Ishikawa (cell line): ENCODE measurements at regions not wholly inside any gene's neighbourhood (a gene's known extent, or its start where the extent isn't known, plus 50 kb on each side); places are given as distances from the start of the nearest gene placed in this dataset.

Experiments
- CEBPB ChIP-seq: IDR thresholded peaks from 2 replicates; pipeline ENCODE4 v1.6.1; 2012
- CREB1 ChIP-seq: IDR thresholded peaks from 2 replicates; pipeline ENCODE4 v1.6.1; 2012; ENCODE audit warnings: low read depth
- EGR1 ChIP-seq: IDR thresholded peaks from 2 replicates; pipeline ENCODE4 v1.6.1; 2012
- EP300 ChIP-seq: IDR thresholded peaks from 2 replicates; pipeline ENCODE4 v1.6.1; 2012; ENCODE audit warnings: borderline replicate concordance
- FOXM1 ChIP-seq: IDR thresholded peaks from 2 replicates; pipeline ENCODE4 v1.6.1; 2012; ENCODE audit warnings: low read depth, borderline replicate concordance
- MAX ChIP-seq: IDR thresholded peaks from 2 replicates; pipeline ENCODE4 v1.6.1; 2012
- NFIC ChIP-seq: IDR thresholded peaks from 2 replicates; pipeline ENCODE4 v1.6.1; 2012
- RAD21 ChIP-seq: IDR thresholded peaks from 2 replicates; pipeline ENCODE4 v1.6.1; 2012; ENCODE audit warnings: low read depth
- REST ChIP-seq: IDR thresholded peaks from 2 replicates; pipeline ENCODE4 v1.6.1; 2012; ENCODE audit warnings: low read depth, mild to moderate bottlenecking
- TAF1 ChIP-seq: IDR thresholded peaks from 2 replicates; pipeline ENCODE4 v1.6.1; 2012; ENCODE audit warnings: low read depth, mild to moderate bottlenecking
- TCF12 ChIP-seq: IDR thresholded peaks from 2 replicates; pipeline ENCODE4 v1.6.1; 2012; ENCODE audit warnings: low read depth
- TEAD4 ChIP-seq: IDR thresholded peaks from 2 replicates; pipeline ENCODE4 v1.6.1; 2012
- USF1 ChIP-seq: IDR thresholded peaks from 2 replicates; pipeline ENCODE4 v1.6.1; 2012
- YY1 ChIP-seq: IDR thresholded peaks from 2 replicates; pipeline ENCODE4 v1.6.1; 2012; ENCODE audit warnings: low read depth
- ZBTB7A ChIP-seq: IDR thresholded peaks from 2 replicates; pipeline ENCODE4 v1.6.1; 2012; ENCODE audit warnings: low read depth

- TF ChIP-seq RAD21: no peak
- no peak for TF ChIP-seq NFIC
- TF ChIP-seq TCF12: no peak
- TF ChIP-seq ZBTB7A: no peak
- no peak for TF ChIP-seq MAX
- no peak for TF ChIP-seq EGR1
- TF ChIP-seq TEAD4: no peak
- no peak for TF ChIP-seq TAF1
- TF ChIP-seq FOXM1: no peak
- TF ChIP-seq REST: no peak
- no peak for TF ChIP-seq YY1
- no peak for TF ChIP-seq CEBPB
- no peak for TF ChIP-seq EP300
- no peak for TF ChIP-seq CREB1
- TF ChIP-seq USF1: no peak
Measured at GRCh38 chr4:103842076-103842475, 122.3 kb upstream of the TACR3 start.

- no peak for TF ChIP-seq TAF1
- no peak for TF ChIP-seq TEAD4
- TF ChIP-seq REST: no peak
Measured at GRCh38 chr4:103802766-103803165, 83.0 kb upstream of the TACR3 start.

- TF ChIP-seq CEBPB: no peak; the same call in 1 of the 2 replicates
- no peak for TF ChIP-seq TCF12
- TF ChIP-seq EP300: no peak
- no peak for TF ChIP-seq TAF1
- no peak for TF ChIP-seq REST
- no peak for TF ChIP-seq USF1
- TF ChIP-seq TEAD4: no peak
- no peak for TF ChIP-seq NFIC
- no peak for TF ChIP-seq EGR1
- TF ChIP-seq MAX: no peak
- TF ChIP-seq YY1: no peak
- no peak for TF ChIP-seq FOXM1
Measured at GRCh38 chr4:103787057-103787456, 67.3 kb upstream of the TACR3 start.

GRCh38 chr4:103786593-103786992 lies 66.8 kb upstream of the TACR3 start:
- TF ChIP-seq USF1 (no peak), CREB1 (no peak), TAF1 (no peak), TCF12 (no peak), ZBTB7A (no peak), RAD21 (no peak)

- TF ChIP-seq REST (no peak), RAD21 (peak; percentile 94), FOXM1 (no peak), ZBTB7A (no peak), TEAD4 (no peak), USF1 (peak; percentile 50; the same call in 1 of the 2 replicates), CREB1 (no peak)
Measured at GRCh38 chr4:103786014-103786413, 66.2 kb upstream of the TACR3 start.
